ENCODE measurements at regions not wholly inside any gene's neighbourhood (a gene's known extent, or its start where the extent isn't known, plus 50 kb on each side); places are given as distances from the start of the nearest gene placed in this dataset.
"Not testable (repeated sequence)": the region's sequence is repeated elsewhere in the genome, so short reads cannot be mapped to it uniquely, and the experiment has no call there.

DNA sequence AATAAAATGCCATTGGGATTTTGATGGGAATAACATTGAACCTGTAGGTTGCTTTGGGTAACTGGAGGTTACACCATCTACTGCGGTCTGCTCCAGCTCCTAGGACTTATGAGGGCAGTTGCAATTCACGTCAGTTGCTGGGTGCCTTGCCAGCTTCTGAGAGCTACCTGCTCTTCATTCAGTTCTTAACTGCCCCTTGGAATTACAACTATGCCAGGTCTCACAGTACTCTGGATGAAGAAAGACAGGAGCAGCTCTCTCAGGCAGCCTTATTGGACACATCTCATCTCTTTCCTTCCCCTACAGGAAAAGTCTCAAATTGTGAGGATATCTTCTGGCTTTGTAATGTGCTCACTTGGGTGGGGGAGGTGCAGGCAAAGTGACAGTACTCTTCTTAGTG lies 1643.3 kb downstream of the GRIK2 start:
- DNase-seq (ENCODE audit: low spot score): no peak

GRCh38 chr6:103027271-103027931 lies 1633.9 kb downstream of the GRIK2 start:
- no peak for DNase-seq (ENCODE audit: low spot score)

- no peak for DNase-seq (ENCODE audit: low spot score)
Observed at GRCh38 chr6:103018426-103018825, 1624.9 kb downstream of the GRIK2 start.

- no peak for DNase-seq (ENCODE audit: low spot score)
Observed at GRCh38 chr6:103017878-103018277, 1624.4 kb downstream of the GRIK2 start.

DNA sequence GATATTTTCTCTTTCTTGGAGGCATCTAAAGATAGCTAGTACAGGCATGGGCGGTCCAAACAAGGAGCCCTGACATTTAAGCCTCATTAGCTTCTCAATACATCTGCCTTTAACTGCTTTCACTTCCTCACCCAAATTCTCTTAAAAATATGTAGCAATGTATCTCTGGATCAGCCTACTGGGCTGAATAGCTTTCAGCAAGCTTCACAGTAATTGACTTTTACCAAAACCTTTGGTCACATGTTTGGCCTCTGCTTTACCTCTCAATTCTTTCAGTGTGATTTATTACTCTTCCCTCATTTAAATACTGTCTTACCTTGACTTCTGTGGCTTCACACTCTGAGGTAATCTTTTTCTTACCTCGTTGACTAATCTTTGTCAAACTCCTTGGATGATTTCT lies 1618.1 kb downstream of the GRIK2 start:
- DNase-seq (ENCODE audit: low spot score): no peak

DNA sequence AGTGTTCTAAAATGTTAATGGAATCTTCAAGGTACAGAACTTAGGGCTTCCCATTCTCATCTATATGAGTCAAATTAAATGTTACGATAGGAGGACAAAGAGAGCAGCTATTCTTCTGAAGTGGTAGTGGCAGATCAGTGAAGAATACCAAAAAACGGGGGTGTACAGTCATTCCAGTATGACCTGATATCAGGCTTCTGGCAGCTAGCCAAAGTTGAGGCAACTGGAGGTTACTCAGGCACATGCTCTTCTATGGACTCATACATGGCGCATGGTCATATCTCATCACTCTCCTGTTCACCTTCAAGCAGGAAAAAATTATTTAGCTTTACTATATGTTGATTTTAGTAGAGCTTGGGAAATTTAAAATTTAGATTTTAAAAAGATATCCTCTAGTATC lies 1608.8 kb downstream of the GRIK2 start:
- DNase-seq (ENCODE audit: low spot score): no peak

DNA sequence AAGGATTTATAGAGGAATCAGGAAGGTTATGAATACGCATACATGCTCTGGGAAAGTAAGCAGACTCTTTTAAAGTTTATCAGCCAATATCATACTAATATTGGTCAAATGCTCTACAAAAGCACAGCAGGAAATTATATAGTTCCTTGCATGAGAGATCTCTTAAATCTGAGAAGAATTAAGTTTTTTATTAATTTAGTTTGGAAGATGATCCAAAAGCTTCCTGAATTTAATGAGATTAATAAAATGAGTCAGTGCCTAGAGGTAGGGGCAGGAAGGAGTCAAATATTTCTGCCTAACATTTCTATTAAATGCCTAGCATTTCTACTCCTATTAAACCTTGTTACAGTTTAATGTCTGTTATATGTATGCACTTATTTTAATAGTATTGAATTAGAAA lies 1608.2 kb downstream of the GRIK2 start:
- no peak for DNase-seq (ENCODE audit: low spot score)

DNA sequence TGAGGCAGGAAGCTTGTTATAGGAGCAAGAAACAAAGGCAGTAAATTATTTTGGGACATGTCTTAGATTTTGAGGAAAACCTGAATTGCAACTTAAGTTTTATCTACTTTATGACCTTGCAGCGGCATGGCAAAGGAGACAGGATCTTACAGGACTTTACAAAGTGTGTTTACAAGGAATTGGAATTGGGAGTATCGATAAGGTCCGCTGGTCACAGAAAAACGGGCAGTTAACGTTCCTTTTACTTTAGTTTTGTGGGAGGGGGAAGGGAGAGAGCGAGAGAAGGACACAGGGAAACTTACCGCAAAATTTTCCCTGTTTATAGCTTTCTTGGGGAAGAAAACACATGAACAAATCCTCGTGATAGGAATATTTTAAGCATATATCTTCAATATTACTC lies 1607.2 kb downstream of the GRIK2 start:
- no peak for DNase-seq (ENCODE audit: low spot score)

DNA sequence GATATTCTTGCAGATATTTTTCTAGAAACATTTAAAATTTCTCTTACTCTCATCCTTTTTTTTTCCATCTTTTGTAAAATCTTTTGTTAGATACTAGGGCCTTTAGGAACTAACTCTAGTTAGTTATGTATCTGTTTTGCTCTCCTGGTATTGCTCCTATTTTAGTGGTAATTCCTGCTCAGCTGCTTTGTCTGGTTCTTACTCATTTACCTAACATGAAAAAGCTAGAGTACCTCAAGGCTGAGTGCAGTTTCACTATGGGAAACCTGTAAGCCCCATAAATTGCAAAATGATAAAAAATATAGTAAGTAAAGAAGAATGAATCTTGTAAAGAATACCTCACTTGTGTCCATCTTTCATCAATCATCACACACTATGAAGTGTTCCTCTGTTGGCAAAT lies 1602.0 kb downstream of the GRIK2 start:
- no peak for DNase-seq (ENCODE audit: low spot score)

DNA sequence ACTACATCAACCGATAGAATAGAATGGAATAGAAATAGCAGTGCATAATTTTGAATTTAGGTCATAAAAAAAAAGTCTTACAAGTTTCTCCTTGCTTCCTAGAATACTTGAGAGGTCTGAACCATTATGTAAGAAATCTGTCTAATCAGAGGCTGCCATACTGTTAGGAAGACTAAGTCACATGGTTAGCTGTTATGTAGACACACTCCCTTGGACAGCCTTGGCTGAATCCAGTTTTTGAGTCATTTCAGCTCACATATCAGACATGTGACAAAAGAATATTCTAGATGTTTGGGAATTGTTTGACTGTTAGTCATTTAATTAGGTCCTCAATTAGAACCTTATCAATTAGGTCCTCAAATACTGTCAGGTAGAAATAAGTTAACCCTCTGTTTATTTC lies 1601.4 kb downstream of the GRIK2 start:
- no peak for DNase-seq (ENCODE audit: low spot score)

DNA sequence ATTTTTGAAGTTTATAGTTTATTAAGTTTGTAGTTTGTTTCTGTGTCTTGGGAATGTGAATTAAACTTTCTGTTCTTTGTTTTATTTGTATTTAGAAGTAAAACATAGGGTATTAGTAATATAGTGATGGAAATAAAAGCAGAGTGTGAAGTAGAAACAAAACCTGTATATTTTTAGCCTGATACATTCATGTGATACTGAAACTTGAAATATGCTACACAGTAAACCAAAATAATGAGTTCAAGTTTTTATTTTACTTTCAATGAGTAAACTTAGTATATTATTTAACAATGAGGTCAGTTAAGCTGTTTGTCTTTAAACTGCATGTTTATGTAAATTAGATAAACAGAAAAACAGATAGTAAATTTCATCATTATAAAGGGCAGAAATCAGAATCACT lies 1592.6 kb downstream of the GRIK2 start:
- no peak for DNase-seq (ENCODE audit: low spot score)

DNA sequence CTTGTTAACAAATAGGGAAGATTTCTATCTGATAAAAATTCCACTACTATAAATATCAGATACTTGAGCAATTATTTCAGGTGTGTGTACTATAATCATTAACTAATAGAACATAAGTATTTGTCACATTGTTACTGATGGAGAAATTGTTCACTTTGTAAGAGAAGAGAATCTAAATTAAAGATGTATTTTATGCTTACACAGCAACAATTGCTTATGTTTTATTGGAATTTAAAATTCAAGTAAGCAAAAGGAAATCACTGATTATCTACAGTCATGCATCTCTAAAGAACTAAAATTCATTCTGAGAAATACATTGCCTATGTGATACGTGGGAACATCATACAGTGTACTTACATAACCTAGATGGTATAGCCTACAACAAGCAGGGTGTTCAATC lies 1590.8 kb downstream of the GRIK2 start:
- DNase-seq (ENCODE audit: low spot score): no peak

- no peak for DNase-seq (ENCODE audit: low spot score)
Observed at GRCh38 chr6:102981490-102982015, 1588.0 kb downstream of the GRIK2 start.

DNA sequence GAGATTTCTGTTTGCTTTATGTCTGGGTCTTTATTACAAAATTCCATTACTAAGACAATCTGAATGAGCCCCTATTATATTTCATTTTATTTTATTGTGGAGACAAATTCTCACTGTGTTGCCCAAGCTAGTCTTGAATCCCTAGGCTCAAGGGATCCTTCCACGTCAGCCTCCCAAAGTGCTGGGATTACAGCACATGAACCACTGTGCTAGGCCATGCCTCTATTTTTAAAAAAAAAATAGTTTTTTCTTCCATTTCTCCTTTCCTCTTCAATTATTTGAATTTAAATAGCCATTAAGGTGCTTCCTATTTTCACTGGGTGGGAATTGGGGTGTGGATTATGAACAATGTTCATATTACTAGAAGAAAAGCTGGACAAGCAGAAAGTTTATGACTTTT lies 1587.4 kb downstream of the GRIK2 start:
- no peak for DNase-seq (ENCODE audit: low spot score)

GRCh38 chr6:102961902-102962301 lies 1568.4 kb downstream of the GRIK2 start:
- DNase-seq (ENCODE audit: low spot score): no peak

DNA sequence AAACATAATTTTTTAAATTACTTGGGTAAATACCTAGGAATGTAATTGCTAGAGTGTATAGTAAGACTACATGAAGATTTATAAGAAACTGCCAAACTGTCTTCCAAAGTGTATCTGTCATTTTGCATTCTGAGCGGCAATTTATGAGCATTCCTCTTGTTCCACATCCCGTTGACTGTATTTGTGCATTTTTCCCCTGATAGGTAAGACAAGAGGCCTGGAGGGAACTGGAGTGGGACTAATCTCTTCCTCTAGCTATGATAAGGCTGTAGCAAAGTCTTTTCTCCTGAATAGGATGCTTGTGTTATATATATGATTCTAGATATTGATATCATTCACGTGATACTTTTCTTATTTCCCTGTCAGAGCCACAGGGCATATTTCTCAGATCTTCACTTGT lies 1557.5 kb downstream of the GRIK2 start:
- no peak for DNase-seq (ENCODE audit: low spot score)

- no peak for DNase-seq (ENCODE audit: low spot score)
Observed at GRCh38 chr6:102944475-102944874, 1551.0 kb downstream of the GRIK2 start.

DNA sequence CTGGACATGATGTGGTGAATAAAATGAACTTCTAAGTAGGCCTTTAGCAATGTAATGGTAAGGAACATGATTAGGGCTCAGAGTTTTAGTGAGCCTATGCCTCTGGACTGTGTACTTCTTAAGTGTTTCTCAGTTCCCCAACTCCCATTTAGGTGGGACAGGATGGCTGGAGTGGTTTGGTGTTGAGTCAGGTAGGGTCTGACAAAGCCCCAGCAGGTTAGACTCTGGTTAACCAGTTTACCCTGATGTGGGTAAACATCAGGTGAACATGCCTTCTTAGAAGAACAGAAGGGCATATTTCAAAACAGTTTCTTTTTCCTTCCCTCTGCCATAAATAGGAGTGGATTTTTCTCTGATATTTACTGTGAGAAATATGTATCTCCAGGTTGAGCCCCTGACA lies 1548.7 kb downstream of the GRIK2 start:
- DNase-seq (ENCODE audit: low spot score): no peak

DNA sequence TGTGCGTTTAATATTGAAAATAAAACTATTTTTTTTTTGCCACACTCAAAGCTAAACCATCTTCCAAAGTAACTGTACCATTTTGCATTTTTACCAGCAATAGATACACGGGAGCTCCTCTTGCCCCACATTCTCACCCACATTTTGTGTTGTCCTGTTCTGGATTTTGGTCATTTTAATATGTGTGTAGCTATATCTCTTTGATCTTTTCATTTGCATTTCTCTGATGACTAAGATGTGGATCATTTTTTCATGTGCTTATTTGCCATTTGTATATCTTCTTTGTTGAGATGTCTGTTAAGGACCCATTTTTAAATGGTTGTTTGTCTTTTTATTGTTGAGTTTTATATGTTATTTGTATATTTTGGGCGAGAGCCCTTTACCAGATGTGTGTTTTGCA lies 1543.5 kb downstream of the GRIK2 start:
- DNase-seq (ENCODE audit: low spot score): no peak

- DNase-seq (ENCODE audit: low spot score): no peak
Observed at GRCh38 chr6:102928109-102928508, 1534.6 kb downstream of the GRIK2 start.

GRCh38 chr6:102918161-102918560 lies 1524.7 kb downstream of the GRIK2 start:
- no peak for DNase-seq (ENCODE audit: low spot score)

DNA sequence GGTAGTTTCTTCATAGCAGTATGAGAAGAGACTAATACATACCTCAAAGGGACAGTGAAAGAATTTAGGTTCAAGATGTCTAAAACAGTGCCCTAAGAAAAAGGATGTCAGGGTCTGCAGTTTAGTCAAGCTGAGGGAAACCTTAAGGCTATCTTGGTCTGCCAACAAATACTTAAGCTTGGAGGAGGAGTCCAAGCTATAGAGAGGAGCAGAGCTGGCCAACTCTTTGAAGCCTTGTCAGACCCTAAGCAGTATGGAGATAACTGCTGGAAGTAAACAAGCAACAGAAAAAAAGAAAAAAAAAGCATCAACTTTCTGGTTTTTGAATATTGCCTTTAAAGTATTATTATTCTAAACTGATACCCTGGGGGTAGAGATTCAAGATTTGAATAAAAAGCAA lies 1518.1 kb downstream of the GRIK2 start:
- no peak for DNase-seq (ENCODE audit: low spot score)

GRCh38 chr6:102910701-102911139 lies 1517.2 kb downstream of the GRIK2 start:
- DNase-seq (ENCODE audit: low spot score): not testable (repeated sequence)

- DNase-seq (ENCODE audit: low spot score): no peak
Observed at GRCh38 chr6:102907181-102907580, 1513.7 kb downstream of the GRIK2 start.
